Breast epithelium (tissue), 3 donors: ENCODE measurements at regions not wholly inside any gene's neighbourhood (a gene's known extent, or its start where the extent isn't known, plus 50 kb on each side); places are given as distances from the start of the nearest gene placed in this dataset.

Experiments used
- POLR2A ChIP-seq: fragments of 450-650 bp; IDR thresholded peaks from one replicate; pipeline ENCODE4 v1.6.1; 2016; ENCODE audit warnings: antibody characterized with exemption, mild to moderate bottlenecking, moderate library complexity
- TF ChIP-seq, protein P1 (sequence below), 3 donors: fragments of 450-650 bp; IDR thresholded peaks; one replicate each; pipeline ENCODE4 v1.5.1; 2016 to 2017; ENCODE audit warnings: antibody characterized with exemption in 3 of 3, mild to moderate bottlenecking in 3 of 3, moderate library complexity in 3 of 3

DNA sequence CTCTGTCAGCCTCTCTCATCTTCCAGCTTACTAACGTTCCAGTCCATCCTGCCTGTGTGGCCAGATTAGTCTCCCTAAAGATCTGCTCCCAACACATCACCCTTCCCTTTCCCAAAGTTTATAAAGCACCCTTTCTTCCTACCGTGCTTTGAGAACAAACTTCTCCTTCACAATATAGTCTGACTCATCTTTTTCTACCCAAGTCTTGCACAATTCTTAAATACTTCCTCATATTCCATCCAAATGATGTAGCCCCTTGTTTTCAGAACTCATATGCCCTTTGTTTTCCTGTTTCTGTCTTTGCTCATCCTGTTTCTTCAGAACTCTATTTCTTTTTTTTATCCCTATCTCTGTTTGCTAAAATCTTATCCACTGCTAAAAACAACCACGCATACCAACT lies 326.8 kb downstream of the MFSD1 start:
- TF ChIP-seq, protein P1, sequence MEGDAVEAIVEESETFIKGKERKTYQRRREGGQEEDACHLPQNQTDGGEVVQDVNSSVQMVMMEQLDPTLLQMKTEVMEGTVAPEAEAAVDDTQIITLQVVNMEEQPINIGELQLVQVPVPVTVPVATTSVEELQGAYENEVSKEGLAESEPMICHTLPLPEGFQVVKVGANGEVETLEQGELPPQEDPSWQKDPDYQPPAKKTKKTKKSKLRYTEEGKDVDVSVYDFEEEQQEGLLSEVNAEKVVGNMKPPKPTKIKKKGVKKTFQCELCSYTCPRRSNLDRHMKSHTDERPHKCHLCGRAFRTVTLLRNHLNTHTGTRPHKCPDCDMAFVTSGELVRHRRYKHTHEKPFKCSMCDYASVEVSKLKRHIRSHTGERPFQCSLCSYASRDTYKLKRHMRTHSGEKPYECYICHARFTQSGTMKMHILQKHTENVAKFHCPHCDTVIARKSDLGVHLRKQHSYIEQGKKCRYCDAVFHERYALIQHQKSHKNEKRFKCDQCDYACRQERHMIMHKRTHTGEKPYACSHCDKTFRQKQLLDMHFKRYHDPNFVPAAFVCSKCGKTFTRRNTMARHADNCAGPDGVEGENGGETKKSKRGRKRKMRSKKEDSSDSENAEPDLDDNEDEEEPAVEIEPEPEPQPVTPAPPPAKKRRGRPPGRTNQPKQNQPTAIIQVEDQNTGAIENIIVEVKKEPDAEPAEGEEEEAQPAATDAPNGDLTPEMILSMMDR (IDR thresholded peaks at IDR 0.05), result no peak
- no peak for TF ChIP-seq POLR2A
